ENCODE measurements at regions not wholly inside any gene's neighbourhood (a gene's known extent, or its start where the extent isn't known, plus 50 kb on each side); places are given as distances from the start of the nearest gene placed in this dataset.

- TF ChIP-seq POLR2A (IDR thresholded peaks at IDR 0.05; ENCODE audit: extremely low read depth, insufficient read length) (no peak), CTCF (IDR thresholded peaks at IDR 0.05; ENCODE audit: low read depth, low read length) (no peak), MAX (IDR thresholded peaks at IDR 0.05; ENCODE audit: low read depth, low read length) (no peak), MYC (IDR thresholded peaks at IDR 0.05; ENCODE audit: low read depth, low read length) (no peak)
Measured at GRCh38 chr20:48015943-48016723, 230.9 kb upstream of the SULF2 start.
